Inflammatory macrophage treated with lipopolysaccharide for 4 hours (primary cell): ENCODE measurements at regions not wholly inside any gene's neighbourhood (a gene's known extent, or its start where the extent isn't known, plus 50 kb on each side); places are given as distances from the start of the nearest gene placed in this dataset.
"Not testable (repeated sequence)": the region's sequence is repeated elsewhere in the genome, so short reads cannot be mapped to it uniquely, and the experiment has no call there.

Experiments
- DNase-seq: peaks from one replicate; pipeline ENCODE4 v3.0.0-alpha.2; 2020

DNA sequence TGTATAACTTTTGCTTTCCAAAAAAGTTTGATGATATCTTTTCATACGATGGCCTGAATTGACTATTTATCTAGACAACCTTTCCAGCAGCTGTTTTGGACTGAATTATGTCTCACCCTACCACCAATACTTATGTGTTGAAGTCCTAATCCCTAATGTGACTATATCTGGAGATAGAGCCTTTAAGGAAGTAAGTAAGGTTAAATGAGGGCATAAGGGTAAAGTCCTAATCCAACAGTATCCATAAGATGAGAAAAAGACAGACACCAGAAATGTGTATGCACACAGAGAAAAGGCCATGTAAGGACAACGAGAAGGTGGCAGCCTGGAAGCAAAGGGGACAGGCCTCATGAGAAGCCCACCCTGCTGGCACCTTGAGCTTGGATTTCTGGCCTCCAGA is 86.6 kb upstream of the PPARGC1A start:
- no peak for DNase-seq

DNA sequence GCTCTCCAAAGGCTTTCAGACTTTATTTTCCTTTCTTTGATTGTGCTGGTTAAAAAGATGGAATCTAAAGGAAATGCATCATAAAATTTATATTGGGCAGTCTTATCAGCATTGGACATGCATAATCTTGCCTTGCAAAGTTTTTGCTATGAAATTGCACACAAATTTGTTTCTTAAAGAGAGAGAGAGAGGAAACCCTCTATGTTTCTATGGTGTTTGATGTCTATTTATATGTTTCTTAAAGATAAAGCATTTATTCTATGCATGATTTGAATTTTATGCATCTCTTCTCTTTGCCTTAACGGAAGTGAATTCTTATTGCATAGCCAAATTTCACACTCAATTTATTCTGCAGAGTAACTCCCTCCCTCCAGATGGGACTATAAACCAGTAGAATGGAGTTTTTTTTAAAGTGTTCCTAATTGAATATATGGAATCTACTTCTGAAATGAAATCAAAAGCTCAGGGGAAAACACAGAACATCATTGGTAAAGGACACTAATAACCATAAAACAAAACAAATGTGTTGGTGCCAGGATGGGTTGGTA is 83.5 kb upstream of the PPARGC1A start:
- DNase-seq, result no peak

DNA sequence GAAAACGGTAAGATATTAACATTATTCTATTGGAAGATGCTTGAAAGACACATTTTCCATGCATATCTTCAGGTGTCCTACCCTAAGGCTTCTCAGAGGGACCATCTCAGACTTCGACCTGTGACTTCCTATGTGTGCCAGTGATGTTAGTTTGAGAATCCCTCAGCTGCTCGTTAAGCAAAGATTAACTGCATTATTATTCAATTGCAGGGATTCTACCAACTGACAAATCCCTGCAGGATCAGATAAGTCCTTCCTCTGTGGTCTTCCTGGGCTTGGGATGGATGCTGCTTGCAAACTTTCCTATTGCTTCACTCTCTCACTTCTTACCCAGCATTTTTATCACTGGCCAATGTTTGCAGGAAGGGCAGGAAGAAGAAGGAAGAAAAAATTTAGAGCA is 83.0 kb upstream of the PPARGC1A start:
- no peak for DNase-seq

DNA sequence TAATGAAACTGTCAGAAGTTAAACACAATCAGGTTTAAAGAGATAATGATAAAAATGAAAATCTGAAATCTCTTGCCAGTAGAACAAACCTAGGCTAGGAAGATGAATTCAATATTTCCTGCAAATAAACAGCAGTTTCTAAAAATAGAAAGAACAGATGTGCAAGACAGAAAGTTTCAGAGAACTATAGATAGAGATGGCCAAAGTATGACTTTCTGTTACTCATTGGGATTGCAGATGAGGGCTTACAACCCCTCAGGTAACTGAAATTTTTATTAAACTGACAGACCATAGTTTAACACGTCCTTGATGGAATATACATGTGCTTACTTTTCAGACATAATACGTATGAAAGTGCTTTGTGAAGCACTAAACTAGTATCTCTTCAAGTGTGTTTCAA is 82.3 kb upstream of the PPARGC1A start:
- no peak for DNase-seq

- DNase-seq, result no peak
Observed at GRCh38 chr4:23970201-23970850, 80.5 kb upstream of the PPARGC1A start.

GRCh38 chr4:23969635-23970145 is 79.8 kb upstream of the PPARGC1A start:
- no peak for DNase-seq

DNA sequence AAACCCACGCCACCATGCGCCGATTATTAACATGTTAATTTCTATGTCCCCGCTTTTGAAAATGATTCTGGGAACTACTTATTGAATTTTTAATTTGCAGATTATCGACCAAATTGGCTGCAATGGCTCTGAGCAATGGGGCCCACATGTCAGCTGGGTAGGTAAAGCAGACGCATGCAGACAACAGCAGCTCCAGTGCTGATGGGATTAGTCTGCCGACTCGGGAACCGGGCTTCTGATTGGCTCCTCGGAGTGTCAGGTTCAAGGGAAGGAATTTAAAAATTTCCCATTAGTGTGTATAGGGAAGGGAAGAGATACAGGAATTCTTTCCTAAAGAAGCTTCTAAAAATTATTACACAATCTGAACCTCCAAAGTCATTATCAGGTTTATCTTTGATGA is 77.4 kb upstream of the PPARGC1A start:
- no peak for DNase-seq

GRCh38 chr4:23966725-23967124 is 76.9 kb upstream of the PPARGC1A start:
- DNase-seq, result no peak

GRCh38 chr4:23962462-23962861 is 72.6 kb upstream of the PPARGC1A start:
- DNase-seq, result no peak

- not testable (repeated sequence) for DNase-seq
Observed at GRCh38 chr4:23961395-23961794, 71.5 kb upstream of the PPARGC1A start.

DNA sequence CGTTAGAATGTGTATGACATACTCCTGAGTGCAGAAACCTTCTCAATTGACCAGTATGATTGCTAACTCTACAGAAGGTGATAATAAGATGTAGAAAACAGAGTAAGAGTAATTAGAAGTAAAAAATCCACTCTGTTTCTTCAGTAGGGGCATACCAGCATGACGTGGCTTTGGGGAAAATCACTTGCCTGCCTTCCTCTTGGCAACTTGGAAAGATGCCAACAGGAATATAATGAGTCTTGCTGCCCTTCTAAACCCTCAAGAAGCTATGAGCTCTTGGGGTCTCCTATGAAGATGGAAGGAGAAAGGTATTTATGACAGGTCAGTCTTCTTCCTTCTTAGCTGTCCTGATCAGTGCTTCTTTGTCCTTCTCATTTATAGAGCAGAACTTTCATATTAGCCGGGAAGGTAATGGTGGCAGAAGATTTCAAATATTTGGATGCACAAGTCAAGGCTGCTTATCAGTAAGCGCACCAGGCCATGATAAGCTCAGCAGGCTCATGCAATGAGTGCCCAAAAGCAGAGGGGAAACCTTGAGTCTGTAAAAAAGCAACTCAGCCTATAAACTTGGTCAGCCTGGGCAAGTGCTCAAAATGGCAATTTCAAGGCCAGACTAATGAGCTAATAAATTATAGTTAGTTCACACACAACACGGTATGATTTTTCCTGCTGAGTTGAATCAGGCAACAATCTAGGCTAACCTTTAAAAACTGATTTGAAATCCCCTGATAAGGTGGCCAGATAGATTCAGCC is 69.7 kb upstream of the PPARGC1A start:
- DNase-seq, result no peak

GRCh38 chr4:23958749-23959148 is 68.9 kb upstream of the PPARGC1A start:
- no peak for DNase-seq

DNA sequence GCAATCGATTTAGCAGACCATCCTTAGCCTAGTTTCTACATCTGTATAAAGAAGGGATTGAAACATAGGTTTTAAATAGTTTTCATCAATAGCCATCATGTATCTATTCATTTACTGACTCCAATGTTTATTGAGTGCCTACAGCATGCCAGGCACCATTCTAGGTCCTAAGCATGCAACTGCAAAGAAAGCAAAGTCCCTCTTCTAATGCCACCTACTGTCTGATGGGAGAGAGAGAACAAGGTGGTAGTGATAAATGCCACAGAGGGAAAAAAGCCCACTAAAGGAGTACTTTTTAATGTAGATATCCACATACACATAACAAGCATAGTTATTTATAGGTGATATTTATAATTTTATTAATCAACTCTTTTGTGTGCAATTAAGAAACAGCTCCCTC is 67.6 kb upstream of the PPARGC1A start:
- no peak for DNase-seq

DNA sequence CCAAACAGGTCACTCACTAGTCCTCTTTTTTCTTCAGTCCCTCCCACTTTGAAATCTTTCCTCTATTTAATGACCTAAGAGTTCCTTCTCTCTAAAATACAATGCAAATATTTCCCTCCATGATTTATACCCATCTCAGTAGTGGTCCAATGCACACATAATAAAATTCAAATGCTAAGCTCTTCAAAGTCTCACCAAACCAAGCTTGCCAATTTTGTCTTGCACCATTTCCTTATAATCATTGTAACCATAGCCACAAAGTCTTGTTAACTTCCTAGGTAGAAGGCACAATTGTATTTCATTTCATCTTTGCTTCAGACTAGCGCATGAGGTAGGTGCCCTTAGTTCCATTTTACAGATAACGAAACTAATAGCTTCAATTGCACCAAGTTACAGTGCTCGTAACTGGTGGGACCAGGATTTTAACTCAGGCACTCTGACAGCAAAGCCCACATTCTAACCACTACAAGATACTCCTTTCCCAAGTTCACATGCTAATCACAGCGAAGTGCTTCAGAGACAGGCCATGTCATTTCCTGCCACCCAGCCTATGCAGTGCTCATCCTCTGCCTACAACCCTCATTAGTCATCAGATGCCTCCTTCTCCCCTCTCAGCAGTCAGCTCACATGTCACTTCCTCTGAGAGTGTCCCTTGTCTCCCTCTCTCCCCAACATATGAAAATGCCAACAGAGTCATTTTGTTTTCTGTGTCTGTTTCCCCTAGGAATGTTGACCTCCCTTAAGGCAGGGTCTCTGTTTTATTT is 66.9 kb upstream of the PPARGC1A start:
- DNase-seq, result peak; percentile 51

- DNase-seq, result no peak
Observed at GRCh38 chr4:23952258-23952657, 62.4 kb upstream of the PPARGC1A start.

DNA sequence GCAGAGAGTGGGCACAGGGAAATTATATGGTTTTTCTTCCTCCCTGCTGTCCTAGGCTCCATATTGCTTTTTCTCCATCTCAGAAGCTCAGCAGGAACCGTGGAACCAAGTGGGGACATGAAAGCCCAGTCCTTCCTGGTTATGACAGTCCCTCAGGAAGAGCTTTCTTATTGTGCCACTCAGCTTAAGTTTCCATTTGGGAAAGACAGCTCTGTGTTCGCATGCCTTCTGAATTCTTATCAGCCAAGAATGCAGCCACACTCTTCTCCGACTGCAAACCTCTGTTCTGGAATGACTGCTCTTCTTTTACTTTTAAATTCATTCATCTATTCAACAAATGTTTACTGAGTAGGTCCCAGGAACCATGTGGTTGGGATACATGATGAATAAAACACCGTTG is 58.0 kb upstream of the PPARGC1A start:
- DNase-seq, result no peak

- no peak for DNase-seq
Observed at GRCh38 chr4:23946299-23946698, 56.5 kb upstream of the PPARGC1A start.

GRCh38 chr4:23945451-23946017 is 55.7 kb upstream of the PPARGC1A start:
- DNase-seq, result peak; percentile 78

DNA sequence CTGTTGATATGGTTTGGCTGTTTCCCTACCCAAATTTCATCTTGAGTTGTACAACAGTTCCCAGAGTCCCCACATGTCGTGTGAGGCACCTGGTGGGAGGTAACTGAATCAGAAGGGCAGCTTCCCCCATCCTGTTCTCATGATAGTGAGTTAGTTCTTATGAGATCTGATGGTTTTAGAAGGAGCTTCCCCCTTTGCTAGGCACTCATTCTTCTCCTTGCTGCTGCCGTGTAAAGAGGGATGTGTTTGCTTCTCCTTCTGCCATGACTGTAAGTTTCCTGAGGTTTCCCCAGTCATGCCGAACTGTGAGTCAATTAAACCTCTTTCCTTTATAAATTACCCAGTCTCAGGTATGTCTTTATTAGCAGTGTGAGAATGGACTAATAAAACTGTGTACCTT is 54.7 kb upstream of the PPARGC1A start:
- not testable (repeated sequence) for DNase-seq

DNA sequence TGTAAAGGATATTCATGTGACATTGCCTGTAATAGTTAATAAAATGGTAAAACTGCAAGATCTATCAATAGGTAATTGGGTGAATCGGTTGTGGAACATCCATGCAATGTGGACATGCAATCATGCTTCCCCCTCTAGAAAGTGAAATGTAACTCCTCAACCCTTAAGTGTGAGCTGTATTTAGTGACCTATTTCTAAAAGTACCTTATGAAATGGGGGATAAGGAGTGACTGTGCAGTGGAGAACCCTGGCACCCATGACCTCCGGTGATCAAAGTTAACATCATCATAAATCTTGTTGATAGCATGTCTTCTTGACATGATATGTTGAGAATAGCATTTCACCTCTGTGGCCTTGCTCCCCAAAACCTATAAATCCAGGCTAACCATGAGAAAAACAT is 53.6 kb upstream of the PPARGC1A start:
- DNase-seq, result no peak

GRCh38 chr4:23942471-23942870 is 52.6 kb upstream of the PPARGC1A start:
- no peak for DNase-seq
